Endothelial cell of umbilical vein (primary cell): ENCODE measurements at regions not wholly inside any gene's neighbourhood (a gene's known extent, or its start where the extent isn't known, plus 50 kb on each side); places are given as distances from the start of the nearest gene placed in this dataset.

Experiments
- CTCF ChIP-seq, 2 donors: IDR thresholded peaks; 1 replicate in 1 of 2; 2 replicates in 1 of 2; pipeline ENCODE4 v1.5.1; 2011; ENCODE audit warnings: low read length in 2 of 2, mild to moderate bottlenecking in 2 of 2, moderate library complexity in 2 of 2, control low read depth in 1 of 2, inconsistent platforms in 1 of 2, low read depth in 1 of 2; ENCODE audit not compliant: insufficient read depth in 1 of 2; ENCODE audit errors: extremely low read depth in 1 of 2
- EZH2 ChIP-seq: IDR thresholded peaks from 2 replicates; pipeline ENCODE4 v1.6.1; 2012; ENCODE audit warnings: borderline replicate concordance, low read depth, mild to moderate bottlenecking, moderate library complexity, low read length, inconsistent platforms; ENCODE audit not compliant: severe bottlenecking
- MYC ChIP-seq: IDR thresholded peaks from one replicate; pipeline ENCODE4 v1.6.1; 2011; ENCODE audit warnings: mild to moderate bottlenecking, low read depth, low read length
- POLR2A ChIP-seq: IDR thresholded peaks from 2 replicates; pipeline ENCODE4 v1.6.1; 2012; ENCODE audit warnings: low read depth, mild to moderate bottlenecking, control low read depth, low read length
- POLR2AphosphoS5 ChIP-seq: IDR thresholded peaks from 2 replicates; pipeline ENCODE4 v1.6.1; 2012; ENCODE audit warnings: low read depth, mild to moderate bottlenecking, control low read depth, low read length, moderate library complexity; ENCODE audit not compliant: insufficient read depth

- TF ChIP-seq CTCF (IDR thresholded peaks at IDR 0.05; ENCODE audit: extremely low read depth in 1 of 2, insufficient read depth in 1 of 2, low read depth in 1 of 2, low read length in 2 of 2) (no peak), EZH2 (no peak), POLR2A (no peak), POLR2AphosphoS5 (no peak), MYC (no peak)
Measured at GRCh38 chr9:3035579-3036332, 191.9 kb upstream of the PUM3 start.
